ENCODE measurements at regions not wholly inside any gene's neighbourhood (a gene's known extent, or its start where the extent isn't known, plus 50 kb on each side); places are given as distances from the start of the nearest gene placed in this dataset.

- H3K9me3 ChIP-seq (ENCODE audit: control insufficient read depth, insufficient read depth, low read length) = peaks cover 15% of the 10 kb centered on the region; the same call in 1 of the 2 replicates
- DNase-seq (ENCODE audit: low read depth, low spot score) = no peak
- ChIA-PET POLR2A (no interaction called here), CTCF (interaction anchor here (1.3 kb wide), 1 partner anchor 158 kb away, joined by 4 read pairs; no protein-coding TSS in a partner anchor)
- no peaks in the 10 kb centered on the region for H3K27me3 ChIP-seq (ENCODE audit: control insufficient read depth, insufficient read depth, low read length)
- TF ChIP-seq, protein P1, sequence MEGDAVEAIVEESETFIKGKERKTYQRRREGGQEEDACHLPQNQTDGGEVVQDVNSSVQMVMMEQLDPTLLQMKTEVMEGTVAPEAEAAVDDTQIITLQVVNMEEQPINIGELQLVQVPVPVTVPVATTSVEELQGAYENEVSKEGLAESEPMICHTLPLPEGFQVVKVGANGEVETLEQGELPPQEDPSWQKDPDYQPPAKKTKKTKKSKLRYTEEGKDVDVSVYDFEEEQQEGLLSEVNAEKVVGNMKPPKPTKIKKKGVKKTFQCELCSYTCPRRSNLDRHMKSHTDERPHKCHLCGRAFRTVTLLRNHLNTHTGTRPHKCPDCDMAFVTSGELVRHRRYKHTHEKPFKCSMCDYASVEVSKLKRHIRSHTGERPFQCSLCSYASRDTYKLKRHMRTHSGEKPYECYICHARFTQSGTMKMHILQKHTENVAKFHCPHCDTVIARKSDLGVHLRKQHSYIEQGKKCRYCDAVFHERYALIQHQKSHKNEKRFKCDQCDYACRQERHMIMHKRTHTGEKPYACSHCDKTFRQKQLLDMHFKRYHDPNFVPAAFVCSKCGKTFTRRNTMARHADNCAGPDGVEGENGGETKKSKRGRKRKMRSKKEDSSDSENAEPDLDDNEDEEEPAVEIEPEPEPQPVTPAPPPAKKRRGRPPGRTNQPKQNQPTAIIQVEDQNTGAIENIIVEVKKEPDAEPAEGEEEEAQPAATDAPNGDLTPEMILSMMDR (IDR thresholded peaks at IDR 0.05; ENCODE audit: low read depth, low read length) = no peak
- no peak overlapping the region for H3K27ac ChIP-seq (ENCODE audit: low read depth, low read length)
- H3K4me3 ChIP-seq (ENCODE audit: low read depth, low read length) = no peak overlapping the region
These were observed 140.1 kb downstream of the ZDHHC20 start for GRCh38 chr13:21318891-21319532.

DNA sequence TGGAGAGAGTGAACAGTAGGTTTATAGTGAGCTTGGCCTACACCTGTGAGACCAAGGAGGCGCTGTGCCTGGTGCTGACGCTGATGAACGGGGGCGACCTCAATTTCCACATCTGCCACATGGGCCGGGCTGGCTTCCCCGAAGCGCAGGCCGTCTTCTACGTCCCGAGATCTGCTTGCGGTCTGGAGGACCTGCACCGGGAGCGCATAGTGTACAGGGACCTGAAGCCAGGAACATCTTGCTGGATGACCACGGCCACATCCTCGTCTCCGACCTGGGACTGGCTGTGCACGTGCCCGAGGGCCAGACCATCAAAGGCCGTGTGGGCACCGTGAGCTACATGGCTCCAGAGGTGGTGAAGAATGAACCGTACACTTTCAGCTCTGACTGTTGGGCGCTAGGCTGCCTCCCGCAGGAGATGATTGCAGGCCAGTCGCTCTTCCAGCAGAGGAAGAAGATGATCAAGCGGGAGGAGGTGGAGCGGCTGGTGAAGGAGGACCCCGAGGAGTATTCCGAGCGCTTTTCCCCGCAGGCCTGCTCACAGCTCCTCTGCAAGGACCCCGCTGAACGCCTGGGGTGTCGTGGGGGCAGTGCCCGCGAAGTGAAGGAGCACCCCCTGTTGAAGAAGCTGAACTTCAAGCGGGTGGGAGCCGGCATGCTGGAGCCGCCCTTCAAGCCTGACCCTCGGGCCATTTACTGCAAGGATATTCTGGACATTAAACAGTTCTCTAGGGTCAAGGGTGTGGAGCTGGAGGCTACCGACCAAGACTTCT, 139.0 kb downstream of the ZDHHC20 start:
- Histone ChIP-seq H3K4me3 (ENCODE audit: low read depth, low read length) (no peak overlapping the region), H3K9me3 (ENCODE audit: control insufficient read depth, insufficient read depth, low read length) (peaks cover 15% of the 10 kb centered on the region; the same call in 1 of the 2 replicates), H3K27ac (ENCODE audit: low read depth, low read length) (no peak overlapping the region), H3K27me3 (ENCODE audit: control insufficient read depth, insufficient read depth, low read length) (no peaks in the 10 kb centered on the region)
- POLR2A ChIA-PET = no interaction called here
- TF ChIP-seq, protein P1 (IDR thresholded peaks at IDR 0.05; ENCODE audit: low read depth, low read length) = no peak
- DNase-seq (ENCODE audit: low read depth, low spot score) = no peak
- CTCF ChIA-PET = interaction anchor here (1.3 to 1.5 kb wide), 2 partner anchors 23 to 157 kb away, joined by 4 to 6 read pairs; no protein-coding TSS in a partner anchor

- Histone ChIP-seq H3K27ac (ENCODE audit: low read depth, low read length) (no peak overlapping the region), H3K4me3 (ENCODE audit: low read depth, low read length) (no peak overlapping the region), H3K27me3 (ENCODE audit: control insufficient read depth, insufficient read depth, low read length) (no peaks in the 10 kb centered on the region), H3K9me3 (ENCODE audit: control insufficient read depth, insufficient read depth, low read length) (peaks cover 15% of the 10 kb centered on the region; the same call in 1 of the 2 replicates)
- TF ChIP-seq, protein P1 (IDR thresholded peaks at IDR 0.05; ENCODE audit: low read depth, low read length) = no peak
- ChIA-PET POLR2A (no interaction called here), CTCF (interaction anchor here (1.5 kb wide), 1 partner anchor 23 kb away, joined by 6 read pairs; no protein-coding TSS in a partner anchor)
- DNase-seq (ENCODE audit: low read depth, low spot score) = no peak
These were observed 138.5 kb downstream of the ZDHHC20 start for GRCh38 chr13:21320642-21321034.

DNA sequence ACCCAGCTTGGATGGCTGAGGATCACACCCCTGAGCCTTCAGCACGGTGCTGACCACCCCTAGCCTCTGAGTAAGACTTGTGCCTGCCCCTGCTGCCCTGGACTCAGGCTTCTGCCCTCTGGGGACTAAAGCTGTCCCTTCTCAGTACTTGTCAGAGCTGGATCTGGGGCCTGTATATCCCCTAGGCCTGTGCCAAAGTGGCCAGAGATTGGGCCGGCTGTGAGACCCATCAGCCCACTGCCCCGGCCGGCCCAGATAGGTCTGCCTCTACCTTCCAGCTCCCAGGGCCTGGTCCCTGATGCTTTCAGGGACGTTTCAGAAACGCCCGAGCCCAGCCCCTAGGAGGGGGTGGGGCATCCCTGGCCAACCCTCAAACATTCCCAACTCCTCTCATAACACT, 137.8 kb downstream of the ZDHHC20 start:
- ChIA-PET CTCF (no interaction called here), POLR2A (no interaction called here)
- peaks cover 15% of the 10 kb centered on the region; the same call in 1 of the 2 replicates for H3K9me3 ChIP-seq (ENCODE audit: control insufficient read depth, insufficient read depth, low read length)
- no peak overlapping the region for H3K4me3 ChIP-seq (ENCODE audit: low read depth, low read length)
- no peak for DNase-seq (ENCODE audit: low read depth, low spot score)
- no peaks in the 10 kb centered on the region for H3K27me3 ChIP-seq (ENCODE audit: control insufficient read depth, insufficient read depth, low read length)
- H3K27ac ChIP-seq (ENCODE audit: low read depth, low read length) = no peak overlapping the region
- TF ChIP-seq, protein P1 (IDR thresholded peaks at IDR 0.05; ENCODE audit: low read depth, low read length) = no peak

Measured in AG04450 (cell line).